PC-9 (cell line): ENCODE measurements at regions not wholly inside any gene's neighbourhood (a gene's known extent, or its start where the extent isn't known, plus 50 kb on each side); places are given as distances from the start of the nearest gene placed in this dataset.

Experiments
- EZH2 ChIP-seq: fragments of 200-600 bp; sonication (generic); IDR thresholded peaks from 2 replicates; pipeline ENCODE4 v1.8.0; 2017; ENCODE audit warnings: antibody characterized with exemption, low read depth
- TF ChIP-seq, protein P1 (sequence below): fragments of 200-600 bp; sonication (generic); conservative IDR thresholded peaks from 2 replicates; pipeline ENCODE4 v1.6.1; 2017; ENCODE audit warnings: mixed run types, antibody characterized with exemption, mild to moderate bottlenecking, moderate library complexity

DNA sequence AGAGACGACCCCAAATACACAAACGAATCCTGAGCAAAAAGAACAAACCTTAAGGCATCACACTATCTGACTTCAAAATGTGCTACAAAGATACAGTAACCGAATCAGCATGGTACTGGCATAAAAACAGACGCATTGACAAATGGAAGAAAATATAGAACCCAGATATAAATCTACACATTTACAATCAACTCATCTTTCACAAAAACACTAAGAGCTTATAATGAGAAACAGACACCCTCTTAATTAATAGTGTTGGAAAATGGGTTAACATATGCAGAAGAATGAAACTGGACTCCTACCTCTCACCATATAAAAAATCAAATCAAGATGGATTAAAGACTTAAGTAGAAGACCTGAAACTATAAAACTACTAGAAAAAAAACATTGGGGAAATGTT lies 130.3 kb upstream of the DCBLD2 start:
- TF ChIP-seq EZH2 = no peak
- TF ChIP-seq, protein P1, sequence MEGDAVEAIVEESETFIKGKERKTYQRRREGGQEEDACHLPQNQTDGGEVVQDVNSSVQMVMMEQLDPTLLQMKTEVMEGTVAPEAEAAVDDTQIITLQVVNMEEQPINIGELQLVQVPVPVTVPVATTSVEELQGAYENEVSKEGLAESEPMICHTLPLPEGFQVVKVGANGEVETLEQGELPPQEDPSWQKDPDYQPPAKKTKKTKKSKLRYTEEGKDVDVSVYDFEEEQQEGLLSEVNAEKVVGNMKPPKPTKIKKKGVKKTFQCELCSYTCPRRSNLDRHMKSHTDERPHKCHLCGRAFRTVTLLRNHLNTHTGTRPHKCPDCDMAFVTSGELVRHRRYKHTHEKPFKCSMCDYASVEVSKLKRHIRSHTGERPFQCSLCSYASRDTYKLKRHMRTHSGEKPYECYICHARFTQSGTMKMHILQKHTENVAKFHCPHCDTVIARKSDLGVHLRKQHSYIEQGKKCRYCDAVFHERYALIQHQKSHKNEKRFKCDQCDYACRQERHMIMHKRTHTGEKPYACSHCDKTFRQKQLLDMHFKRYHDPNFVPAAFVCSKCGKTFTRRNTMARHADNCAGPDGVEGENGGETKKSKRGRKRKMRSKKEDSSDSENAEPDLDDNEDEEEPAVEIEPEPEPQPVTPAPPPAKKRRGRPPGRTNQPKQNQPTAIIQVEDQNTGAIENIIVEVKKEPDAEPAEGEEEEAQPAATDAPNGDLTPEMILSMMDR = no peak
